ENCODE measurements at regions not wholly inside any gene's neighbourhood (a gene's known extent, or its start where the extent isn't known, plus 50 kb on each side); places are given as distances from the start of the nearest gene placed in this dataset.

GRCh38 chr5:103428411-103428871 is 134.1 kb downstream of the NUDT12 start:
- DNase-seq (ENCODE audit: low spot score): no peak

- no peak for DNase-seq (ENCODE audit: low spot score)
These were observed 135.3 kb downstream of the NUDT12 start for GRCh38 chr5:103427326-103427725.

GRCh38 chr5:103425686-103426454 is 136.7 kb downstream of the NUDT12 start:
- DNase-seq (ENCODE audit: low spot score): no peak

GRCh38 chr5:103424453-103425205 is 138.0 kb downstream of the NUDT12 start:
- DNase-seq (ENCODE audit: low spot score): no peak

- no peak for DNase-seq (ENCODE audit: low spot score)
These were observed 138.6 kb downstream of the NUDT12 start for GRCh38 chr5:103424026-103424425.

- DNase-seq (ENCODE audit: low spot score): no peak
These were observed 139.8 kb downstream of the NUDT12 start for GRCh38 chr5:103422756-103423155.

- DNase-seq (ENCODE audit: low spot score): peak; percentile 57
These were observed 148.0 kb downstream of the NUDT12 start for GRCh38 chr5:103414604-103415003.

GRCh38 chr5:103411711-103412110 is 150.9 kb downstream of the NUDT12 start:
- DNase-seq (ENCODE audit: low spot score): no peak

- DNase-seq (ENCODE audit: low spot score): no peak
These were observed 151.6 kb downstream of the MACIR start for GRCh38 chr5:103410172-103410571.

GRCh38 chr5:103409013-103409670 is 150.6 kb downstream of the MACIR start:
- no peak for DNase-seq (ENCODE audit: low spot score)

- no peak for DNase-seq (ENCODE audit: low spot score)
These were observed 149.8 kb downstream of the MACIR start for GRCh38 chr5:103408408-103408807.

GRCh38 chr5:103407402-103407801 is 148.8 kb downstream of the MACIR start:
- no peak for DNase-seq (ENCODE audit: low spot score)

GRCh38 chr5:103404483-103404882 is 145.9 kb downstream of the MACIR start:
- DNase-seq (ENCODE audit: low spot score): no peak

GRCh38 chr5:103402851-103403250 is 144.3 kb downstream of the MACIR start:
- DNase-seq (ENCODE audit: low spot score): no peak

GRCh38 chr5:103397739-103398581 is 139.4 kb downstream of the MACIR start:
- DNase-seq (ENCODE audit: low spot score): no peak

GRCh38 chr5:103394676-103395075 is 136.1 kb downstream of the MACIR start:
- no peak for DNase-seq (ENCODE audit: low spot score)

- no peak for DNase-seq (ENCODE audit: low spot score)
These were observed 134.7 kb downstream of the MACIR start for GRCh38 chr5:103393101-103393754.

- no peak for DNase-seq (ENCODE audit: low spot score)
These were observed 133.1 kb downstream of the MACIR start for GRCh38 chr5:103391659-103392058.

- peak; percentile 55 for DNase-seq (ENCODE audit: low spot score)
These were observed 131.3 kb downstream of the MACIR start for GRCh38 chr5:103389846-103390245.

- DNase-seq (ENCODE audit: low spot score): peak; percentile 60
These were observed 130.8 kb downstream of the MACIR start for GRCh38 chr5:103389357-103389756.

- no peak for DNase-seq (ENCODE audit: low spot score)
These were observed 127.2 kb downstream of the MACIR start for GRCh38 chr5:103385722-103386121.

All from ecto neural progenitor cell (in vitro differentiated cells).